Heart right ventricle (tissue), 16 donors: ENCODE measurements at regions not wholly inside any gene's neighbourhood (a gene's known extent, or its start where the extent isn't known, plus 50 kb on each side); places are given as distances from the start of the nearest gene placed in this dataset.
"Not testable (repeated sequence)": the region's sequence is repeated elsewhere in the genome, so short reads cannot be mapped to it uniquely, and the experiment has no call there.

Experiments used
- ATAC-seq, 8 donors: fragments of 200-7000 bp; cut with Tn5 transposase; one replicate each; pipeline ENCODE4 v1.9.1; 2020; ENCODE audit warnings: mild to moderate bottlenecking in 8 of 8, moderate library complexity in 8 of 8, moderate number of reproducible peaks in 1 of 8
- DNase-seq, 2 donors: peaks; one replicate each; pipeline ENCODE4 v3.0.0-alpha.2; 2020
- H3K27ac ChIP-seq, 10 donors: fragments of 200-600 bp; sonication (generic) in 2 of 10; one replicate each; pipeline versions ENCODE4 v1.5.0 to v1.8.0; 2020 to 2022; ENCODE audit warnings: mild to moderate bottlenecking in 3 of 10
- H3K27me3 ChIP-seq, 7 donors: fragments of 200-600 bp; one replicate each; pipeline ENCODE4 v1.8.0; 2021 to 2022; ENCODE audit warnings: mild to moderate bottlenecking in 2 of 7
- H3K36me3 ChIP-seq, 9 donors: fragments of 200-600 bp; sonication (generic) in 1 of 9; one replicate each; pipeline versions ENCODE4 v1.5.0 to v1.8.0; 2020 to 2022; ENCODE audit warnings: mild to moderate bottlenecking in 2 of 9
- H3K4me1 ChIP-seq, 9 donors: fragments of 200-600 bp; sonication (generic) in 1 of 9; one replicate each; pipeline versions ENCODE4 v1.5.0 to v1.8.0; 2020 to 2022; ENCODE audit warnings: mild to moderate bottlenecking in 4 of 9
- H3K4me3 ChIP-seq, 10 donors: fragments of 200-600 bp; sonication (generic) in 2 of 10; one replicate each; pipeline versions ENCODE4 v1.5.0 to v1.8.0; 2020 to 2022; ENCODE audit warnings: mild to moderate bottlenecking in 7 of 10, moderate library complexity in 2 of 10
- H3K9me3 ChIP-seq, 11 donors: fragments of 200-600 bp in 10 of 11; sonication (generic) in 2 of 11; one replicate each; pipeline versions ENCODE4 v1.5.0 to v1.8.0; 2013 to 2022; ENCODE audit warnings: mild to moderate bottlenecking in 2 of 11, control low read depth in 1 of 11, moderate library complexity in 1 of 11
- WGBS, 2 donors: extraction: QIAGEN DNeasy Blood & Tissue Kit; methylation state at CpG; one replicate each; pipeline ENCODE4 v1.1.7; 2013; ENCODE audit warnings: inconsistent platforms in 1 of 2; 5-methylcytosine and 5-hydroxymethylcytosine counted together
- intact Hi-C, 10 donors: fragments of 100-400 bp; cut with DNase I; formaldehyde crosslinking; loops; one replicate each; pipeline versions ENCODE4 v1.11.1 to v1.14.2; 2022
- TF ChIP-seq, protein P1 (sequence below), 9 donors: fragments of 200-600 bp; sonication (generic) in 2 of 9; IDR thresholded peaks; one replicate each; pipeline versions ENCODE4 v1.5.0 to v1.8.0; 2021 to 2022; ENCODE audit warnings: antibody characterized with exemption in 9 of 9, mild to moderate bottlenecking in 5 of 9, moderate library complexity in 1 of 9
- donor health status: Arrhythmogenic right ventricular cardiomyopathy.
- donor health status: ischemic (EF 13 %, LVEDD 7.1; RV severe dilation, severe dysfunction).
- donor health status: healthy with polysubstance abuse.
- donor health status: DM: no; HTN: yes; CAD: no.
- donor health status: DM: no; HTN: no; CAD: no.
- donor health status: ischemic (EF 25% LVEDD 6.9; RV normal size, moderate dysfunction).
- donor health status: ischemic (EF 25% LVEDD 5.7; RV mildly dilated, moderate dysfunction).
- donor health status: healthy.
- donor health status: DM: yes; HTN: yes; CAD: no.
- donor health status: Ischemic cardiomyopathy.
- donor health status: ischemic (EF 35%, LVEDD 5.7; RV mildly dilated, moderate dysfunction).
- donor health status: nonischemic (EF 11% LVEDD 7.7; RV severe dilation, severe dysfunction).
- donor health status: DM: yes; HTN: yes; CAD: no.
- donor health status: PGD.
- donor health status: ischemic (EF 29% LVEDD 5.4; RV normal size, mild dysfunction).
- donor health status: nonischemic (EF 23%, LVEDD 6.1; RV moderate dilation, normal function).

DNA sequence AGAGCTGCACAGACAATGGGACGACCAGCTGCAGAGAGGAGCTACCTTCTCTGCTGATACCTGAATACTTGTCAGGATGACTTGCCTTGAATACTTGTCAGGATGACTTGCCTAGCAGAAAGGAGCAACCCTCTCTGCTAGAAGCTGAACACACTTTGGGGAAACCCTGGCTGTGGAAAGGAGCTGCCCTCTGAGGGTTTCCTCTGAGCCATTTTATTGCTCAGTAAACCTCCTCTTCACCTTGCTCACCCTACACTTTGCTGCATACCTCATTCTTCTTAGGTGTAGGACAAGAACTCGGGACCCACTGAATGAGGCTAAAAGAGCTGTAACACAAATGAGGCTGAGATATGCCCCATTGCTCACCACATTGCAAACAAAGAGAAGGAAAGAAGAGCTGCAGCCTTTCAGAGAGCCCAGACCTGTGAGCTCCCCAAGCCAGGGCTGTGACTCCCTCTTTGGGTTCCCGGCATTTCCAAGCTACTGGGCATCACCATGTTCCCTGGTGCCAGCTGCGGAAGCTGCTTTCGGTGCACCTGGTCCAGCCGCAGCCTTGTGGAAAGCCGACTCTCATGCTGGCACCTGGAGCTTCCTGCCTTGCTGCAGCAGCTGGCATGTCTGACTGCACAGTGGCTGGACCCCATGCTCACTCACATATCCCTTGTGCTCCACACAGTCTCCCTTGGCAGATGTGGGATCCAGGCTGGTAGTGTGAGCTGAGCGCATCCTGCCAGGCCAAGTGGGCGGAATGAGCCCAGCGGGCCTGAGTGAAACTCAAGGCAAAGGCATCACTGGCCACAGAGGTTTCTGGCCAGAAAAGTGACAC, 106.7 kb upstream of the AHI1 start:
- 96% methylated on average over 10 of the region's 10 CpGs for WGBS, 2 donors
- ATAC-seq (no peak), DNase-seq (no peak)
- TF ChIP-seq, protein P1, sequence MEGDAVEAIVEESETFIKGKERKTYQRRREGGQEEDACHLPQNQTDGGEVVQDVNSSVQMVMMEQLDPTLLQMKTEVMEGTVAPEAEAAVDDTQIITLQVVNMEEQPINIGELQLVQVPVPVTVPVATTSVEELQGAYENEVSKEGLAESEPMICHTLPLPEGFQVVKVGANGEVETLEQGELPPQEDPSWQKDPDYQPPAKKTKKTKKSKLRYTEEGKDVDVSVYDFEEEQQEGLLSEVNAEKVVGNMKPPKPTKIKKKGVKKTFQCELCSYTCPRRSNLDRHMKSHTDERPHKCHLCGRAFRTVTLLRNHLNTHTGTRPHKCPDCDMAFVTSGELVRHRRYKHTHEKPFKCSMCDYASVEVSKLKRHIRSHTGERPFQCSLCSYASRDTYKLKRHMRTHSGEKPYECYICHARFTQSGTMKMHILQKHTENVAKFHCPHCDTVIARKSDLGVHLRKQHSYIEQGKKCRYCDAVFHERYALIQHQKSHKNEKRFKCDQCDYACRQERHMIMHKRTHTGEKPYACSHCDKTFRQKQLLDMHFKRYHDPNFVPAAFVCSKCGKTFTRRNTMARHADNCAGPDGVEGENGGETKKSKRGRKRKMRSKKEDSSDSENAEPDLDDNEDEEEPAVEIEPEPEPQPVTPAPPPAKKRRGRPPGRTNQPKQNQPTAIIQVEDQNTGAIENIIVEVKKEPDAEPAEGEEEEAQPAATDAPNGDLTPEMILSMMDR (IDR thresholded peaks at IDR 0.05): no peak
- no peaks in the 10 kb centered on the region for H3K36me3 ChIP-seq
- H3K27me3 ChIP-seq: no peaks in the 10 kb centered on the region
- intact Hi-C loops: no loop called here
- no peaks in the 10 kb centered on the region for H3K4me1 ChIP-seq
- H3K9me3 ChIP-seq: peaks cover 0 to 8% (median 0%) of the 10 kb centered on the region in 11 donors
- no peak overlapping the region for H3K4me3 ChIP-seq
- no peak overlapping the region for H3K27ac ChIP-seq

DNA sequence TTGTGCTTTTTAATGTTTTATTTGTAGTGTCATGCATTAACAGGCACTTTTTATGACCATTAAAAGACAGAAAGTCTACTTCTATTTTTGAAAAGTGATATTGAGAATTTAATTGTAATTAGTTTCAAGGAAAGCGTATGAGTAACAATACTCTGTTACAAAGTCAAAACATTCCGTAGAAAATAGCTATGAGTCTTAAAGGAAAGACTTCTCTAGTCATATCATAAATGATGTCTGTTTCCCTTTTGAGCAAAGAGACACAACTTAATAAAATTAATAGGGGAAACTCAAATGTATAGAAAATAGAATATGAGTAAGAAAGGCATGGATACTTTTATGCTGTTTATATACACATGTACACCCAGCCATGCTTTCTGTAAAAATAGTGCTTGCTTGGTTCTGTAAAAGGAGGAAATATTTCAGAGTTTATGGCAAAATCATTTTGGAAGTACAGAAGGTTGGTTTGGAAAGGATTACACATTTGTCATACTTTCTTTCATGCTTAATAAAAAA, 107.8 kb upstream of the AHI1 start:
- Histone ChIP-seq H3K36me3 (no peaks in the 10 kb centered on the region), H3K27me3 (no peaks in the 10 kb centered on the region), H3K4me3 (no peak overlapping the region), H3K27ac (no peak overlapping the region), H3K4me1 (no peaks in the 10 kb centered on the region), H3K9me3 (peaks cover 0 to 8% (median 0%) of the 10 kb centered on the region in 11 donors)
- whole genome bisulfite sequencing, 2 donors: 46 to 96% methylated on average over 2 of the region's 2 CpGs
- no peak for DNase-seq
- ATAC-seq: no peak
- intact Hi-C loops: no loop called here
- TF ChIP-seq, protein P1 (IDR thresholded peaks at IDR 0.05): no peak

DNA sequence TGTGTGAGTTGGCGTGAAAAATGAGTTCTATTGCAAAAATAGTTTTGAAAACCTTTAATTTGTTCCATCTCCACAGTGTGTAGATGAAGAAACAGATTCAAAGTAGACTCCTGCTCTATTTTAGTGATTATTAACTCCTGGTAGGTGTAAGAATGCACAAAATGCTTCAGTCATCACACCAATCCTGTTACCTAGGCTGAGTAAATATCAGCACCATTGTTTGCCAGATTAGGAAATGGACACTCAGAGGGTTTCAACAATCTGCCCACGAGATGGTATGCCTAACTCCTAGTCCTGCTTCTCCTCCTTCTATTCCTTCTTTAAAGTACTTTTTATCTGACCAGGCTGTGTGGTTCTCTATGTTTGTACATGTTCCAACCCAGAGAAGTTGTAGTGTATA, 108.9 kb upstream of the AHI1 start:
- no peak for DNase-seq
- ATAC-seq: no peak
- H3K4me1 ChIP-seq: no peaks in the 10 kb centered on the region
- H3K4me3 ChIP-seq: no peak overlapping the region
- H3K36me3 ChIP-seq: no peaks in the 10 kb centered on the region
- no peak overlapping the region for H3K27ac ChIP-seq
- H3K27me3 ChIP-seq: no peaks in the 10 kb centered on the region
- 69 to 71% methylated on average over 2 of the region's 2 CpGs for WGBS, 2 donors
- peaks cover 0 to 8% (median 0%) of the 10 kb centered on the region in 11 donors for H3K9me3 ChIP-seq
- intact Hi-C loops: no loop called here
- TF ChIP-seq, protein P1 (IDR thresholded peaks at IDR 0.05): no peak

DNA sequence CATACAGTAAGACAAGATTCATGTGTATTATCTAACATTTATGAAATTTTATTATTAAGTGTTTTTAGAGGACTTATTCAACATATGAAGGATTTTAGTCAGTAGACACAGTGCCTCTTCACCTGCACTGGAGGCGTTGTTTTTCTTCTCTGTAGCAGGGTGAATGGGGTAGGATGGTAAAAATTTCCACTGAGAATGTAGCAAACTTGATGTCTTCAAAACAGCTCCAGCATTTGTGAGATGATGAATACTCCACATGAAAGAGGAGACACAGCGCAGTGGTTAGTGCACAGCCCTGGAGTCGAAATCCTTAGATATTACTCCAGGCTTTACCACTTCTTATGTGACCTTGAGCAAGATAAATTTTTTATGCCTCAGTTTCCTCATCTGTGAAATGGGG, 110.5 kb upstream of the AHI1 start:
- ATAC-seq: no peak
- 92 to 97% methylated on average over 3 of the region's 3 CpGs for WGBS, 2 donors
- no peak for DNase-seq
- intact Hi-C loops: no loop called here
- no peak overlapping the region for H3K27ac ChIP-seq
- no peaks in the 10 kb centered on the region for H3K27me3 ChIP-seq
- no peaks in the 10 kb centered on the region for H3K36me3 ChIP-seq
- H3K4me1 ChIP-seq: no peaks in the 10 kb centered on the region
- TF ChIP-seq, protein P1 (IDR thresholded peaks at IDR 0.05): no peak
- H3K4me3 ChIP-seq: no peak overlapping the region
- H3K9me3 ChIP-seq: no peaks in the 10 kb centered on the region

DNA sequence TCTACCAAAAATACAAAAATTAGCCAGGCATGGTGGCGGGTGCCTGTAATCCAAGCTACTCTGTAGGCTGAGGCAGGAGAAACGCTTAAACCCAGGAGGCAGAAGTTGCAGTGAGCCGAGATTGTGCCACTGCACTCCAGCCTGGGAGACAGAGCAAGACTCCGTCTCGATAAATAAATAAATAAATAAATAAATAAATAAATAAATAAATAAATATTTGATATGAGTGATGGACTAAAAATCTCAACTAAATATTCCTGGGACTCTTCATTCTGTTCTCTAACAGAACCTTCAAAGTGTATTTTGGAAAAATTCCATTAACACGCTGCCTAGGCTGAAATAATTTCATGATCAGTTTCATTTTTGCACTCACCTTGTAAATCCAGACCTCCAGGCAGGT, 112.7 kb upstream of the AHI1 start:
- intact Hi-C loops: not testable (repeated sequence)

More for the DNA sequence above, 112.7 kb upstream of the AHI1 start:
- not testable (repeated sequence) for H3K27ac ChIP-seq, H3K4me1 ChIP-seq, H3K9me3 ChIP-seq, DNase-seq, H3K36me3 ChIP-seq, ATAC-seq, H3K4me3 ChIP-seq, H3K27me3 ChIP-seq
- 95 to 97% methylated on average over 6 of the region's 6 CpGs for WGBS, 2 donors
